Adrenal gland (tissue), 9 donors: ENCODE measurements at regions not wholly inside any gene's neighbourhood (a gene's known extent, or its start where the extent isn't known, plus 50 kb on each side); places are given as distances from the start of the nearest gene placed in this dataset.

ENCODE experiments used
- DNase-seq, 7 donors: peaks; one replicate each; pipeline ENCODE4 v3.0.0-alpha.2; 2019 to 2020
- H3K27ac ChIP-seq, 5 donors: fragments of 200-600 bp; sonication (generic) in 4 of 5; 1 replicate in 3 of 5; 2 replicates in 2 of 5; pipeline versions ENCODE4 v1.5.1 to v1.8.0; 2016 to 2020; ENCODE audit warnings: mild to moderate bottlenecking in 1 of 5
- H3K27me3 ChIP-seq: fragments of 200-600 bp; 2 replicates; pipeline ENCODE4 v1.8.0; 2021
- H3K36me3 ChIP-seq, 2 donors: fragments of 200-600 bp; replicated peaks in 1 of 2; 1 replicate in 1 of 2; 2 replicates in 1 of 2; pipeline versions ENCODE4 v1.5.1 to v1.8.0; 2018 to 2022
- H3K4me1 ChIP-seq, 2 donors: fragments of 200-600 bp; replicated peaks in 1 of 2; 1 replicate in 1 of 2; 2 replicates in 1 of 2; pipeline versions ENCODE4 v1.5.1 to v1.8.0; 2018 to 2021
- H3K4me3 ChIP-seq, 4 donors: fragments of 200-600 bp; sonication (generic) in 3 of 4; one replicate each; pipeline ENCODE4 v1.5.1; 2016 to 2018
- H3K9me3 ChIP-seq, 3 donors: fragments of 200-600 bp; sonication (generic) in 1 of 3; replicated peaks in 1 of 3; 1 replicate in 2 of 3; 2 replicates in 1 of 3; pipeline versions ENCODE4 v1.5.1 to v1.8.0; 2016 to 2021
- CTCF ChIP-seq, 6 experiments: fragments of 450-650 bp in 4 of 6; fragments of 200-600 bp in 2 of 6; sonication (generic) in 1 of 6; IDR thresholded peaks; 1 replicate in 5 of 6; 2 replicates in 1 of 6; pipeline versions ENCODE4 v1.5.1 to v1.8.0; 2016 to 2021; ENCODE audit warnings: antibody characterized with exemption in 6 of 6, mild to moderate bottlenecking in 2 of 6, moderate library complexity in 1 of 6
- POLR2A ChIP-seq, 2 donors: fragments of 450-650 bp; IDR thresholded peaks; one replicate each; pipeline ENCODE4 v1.6.1; 2017; ENCODE audit warnings: antibody characterized with exemption in 2 of 2, mild to moderate bottlenecking in 2 of 2, moderate library complexity in 1 of 2
- WGBS, 4 donors: extraction: QIAGEN DNeasy Blood & Tissue Kit in 2 of 4; methylation state at CpG; one replicate each; pipeline versions ENCODE4 v1.1.5 to v1.1.7; 2013 to 2017; 5-methylcytosine and 5-hydroxymethylcytosine counted together
- intact Hi-C, 2 donors: fragments of 100-400 bp; cut with DNase I; formaldehyde crosslinking; loops; one replicate each; pipeline versions ENCODE4 v1.14.1 to v1.15.0; 2022 to 2023
- donor health status: healthy with polysubstance abuse.
- donor health status: Bipolar disorder and iron deficiency.
- donor health status: DM: yes; HTN: yes; CAD: no.
- donor health status: DM: no; HTN: no; CAD: no.
- donor health status: DM: no; HTN: no; CAD: no.

- Histone ChIP-seq H3K36me3 (no peaks in the 10 kb centered on the region), H3K27me3 (no peaks in the 10 kb centered on the region), H3K4me3 (no peak overlapping the region), H3K9me3 (no peaks in the 10 kb centered on the region), H3K27ac (no peak overlapping the region), H3K4me1 (no peaks in the 10 kb centered on the region)
- DNase-seq = no peak
- TF ChIP-seq POLR2A (IDR thresholded peaks at IDR 0.05) (no peak), CTCF (IDR thresholded peaks at IDR 0.05) (no peak)
- 36 to 58% (median 53%) methylated on average over 2 of the region's 2 CpGs for WGBS, 4 donors
- intact Hi-C loops = no loop called here
Measured at GRCh38 chr17:52227926-52228325, 69.4 kb upstream of the CA10 start.

GRCh38 chr17:52213451-52213850 is 54.9 kb upstream of the CA10 start:
- Histone ChIP-seq H3K4me3 (no peak overlapping the region), H3K27ac (no peak overlapping the region), H3K27me3 (no peaks in the 10 kb centered on the region), H3K9me3 (no peaks in the 10 kb centered on the region), H3K4me1 (peaks cover 2 to 8% of the 10 kb centered on the region in 2 donors), H3K36me3 (no peaks in the 10 kb centered on the region)
- no peak for DNase-seq
- TF ChIP-seq CTCF (IDR thresholded peaks at IDR 0.05) = no peak
- TF ChIP-seq POLR2A (IDR thresholded peaks at IDR 0.05) = no peak
- WGBS, 4 donors = 52 to 82% (median 68%) methylated on average over 3 of the region's 3 CpGs
- intact Hi-C loops = no loop called here

GRCh38 chr17:52212851-52213250 is 54.3 kb upstream of the CA10 start:
- Histone ChIP-seq H3K27me3 (no peaks in the 10 kb centered on the region), H3K9me3 (no peaks in the 10 kb centered on the region), H3K4me3 (no peak overlapping the region), H3K36me3 (no peaks in the 10 kb centered on the region), H3K4me1 (peaks cover 5 to 8% of the 10 kb centered on the region in 2 donors), H3K27ac (no peak overlapping the region)
- TF ChIP-seq CTCF (IDR thresholded peaks at IDR 0.05) (no peak), POLR2A (IDR thresholded peaks at IDR 0.05) (no peak)
- intact Hi-C loops = no loop called here
- no peak for DNase-seq

GRCh38 chr17:52209507-52209906 is 51.0 kb upstream of the CA10 start:
- intact Hi-C loops = no loop called here
- no peaks in the 10 kb centered on the region for H3K27me3 ChIP-seq
- H3K4me3 ChIP-seq = no peak overlapping the region
- no peaks in the 10 kb centered on the region for H3K9me3 ChIP-seq
- TF ChIP-seq POLR2A (IDR thresholded peaks at IDR 0.05) (no peak), CTCF (IDR thresholded peaks at IDR 0.05) (no peak)
- peaks cover 5 to 8% of the 10 kb centered on the region in 2 donors for H3K4me1 ChIP-seq
- no peaks in the 10 kb centered on the region for H3K36me3 ChIP-seq
- DNase-seq = no peak
- no peak overlapping the region for H3K27ac ChIP-seq
